ENCODE measurements at regions not wholly inside any gene's neighbourhood (a gene's known extent, or its start where the extent isn't known, plus 50 kb on each side); places are given as distances from the start of the nearest gene placed in this dataset.

DNA sequence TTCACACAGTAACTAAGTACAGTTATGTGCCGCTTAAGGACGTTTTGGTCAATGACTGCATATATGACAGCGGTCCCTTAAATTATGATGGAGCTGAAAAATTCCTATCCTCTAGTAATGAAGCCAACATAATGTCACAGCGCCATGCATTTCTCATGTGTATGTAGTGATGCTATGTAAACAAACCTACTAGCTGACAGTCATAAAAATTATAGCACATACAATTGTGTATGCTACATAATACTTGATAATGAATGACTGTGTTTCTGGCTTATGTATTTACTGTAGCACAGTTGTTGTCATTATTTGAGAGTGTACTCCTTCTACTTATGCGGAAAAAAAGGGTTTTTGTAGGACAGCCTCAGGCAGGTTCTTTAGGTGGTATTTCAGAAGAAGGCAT lies 99.7 kb downstream of the DACT1 start:
- TF ChIP-seq, protein P1, sequence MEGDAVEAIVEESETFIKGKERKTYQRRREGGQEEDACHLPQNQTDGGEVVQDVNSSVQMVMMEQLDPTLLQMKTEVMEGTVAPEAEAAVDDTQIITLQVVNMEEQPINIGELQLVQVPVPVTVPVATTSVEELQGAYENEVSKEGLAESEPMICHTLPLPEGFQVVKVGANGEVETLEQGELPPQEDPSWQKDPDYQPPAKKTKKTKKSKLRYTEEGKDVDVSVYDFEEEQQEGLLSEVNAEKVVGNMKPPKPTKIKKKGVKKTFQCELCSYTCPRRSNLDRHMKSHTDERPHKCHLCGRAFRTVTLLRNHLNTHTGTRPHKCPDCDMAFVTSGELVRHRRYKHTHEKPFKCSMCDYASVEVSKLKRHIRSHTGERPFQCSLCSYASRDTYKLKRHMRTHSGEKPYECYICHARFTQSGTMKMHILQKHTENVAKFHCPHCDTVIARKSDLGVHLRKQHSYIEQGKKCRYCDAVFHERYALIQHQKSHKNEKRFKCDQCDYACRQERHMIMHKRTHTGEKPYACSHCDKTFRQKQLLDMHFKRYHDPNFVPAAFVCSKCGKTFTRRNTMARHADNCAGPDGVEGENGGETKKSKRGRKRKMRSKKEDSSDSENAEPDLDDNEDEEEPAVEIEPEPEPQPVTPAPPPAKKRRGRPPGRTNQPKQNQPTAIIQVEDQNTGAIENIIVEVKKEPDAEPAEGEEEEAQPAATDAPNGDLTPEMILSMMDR (IDR thresholded peaks at IDR 0.05) = no peak
- TF ChIP-seq EZH2 (IDR thresholded peaks at IDR 0.05) (no peak), EZH2phosphoT487 (IDR thresholded peaks at IDR 0.05) (no peak)

Data from neural progenitor cell (in vitro differentiated cells).